H1 (cell line): ENCODE measurements at regions not wholly inside any gene's neighbourhood (a gene's known extent, or its start where the extent isn't known, plus 50 kb on each side); places are given as distances from the start of the nearest gene placed in this dataset.

Experiments used
- CTCF ChIA-PET: fragments of 300-600 bp; sonication (Branson Sonifier 250); formaldehyde crosslinking; loops from one replicate; lab custom pipeline; 2021; ENCODE audit not compliant: partially characterized antibody; lab: Charles Lee
- POLR2A ChIA-PET: fragments of 300-600 bp; sonication (Branson Sonifier 250); formaldehyde crosslinking; loops from one replicate; lab custom pipeline; 2021; ENCODE audit warnings: inconsistent platforms; ENCODE audit not compliant: partially characterized antibody; lab: Charles Lee
- DNase-seq, 2 experiments: peaks; one replicate each; pipeline versions ENCODE4 v3.0.0 to v3.0.0-alpha.2; 2010 to 2022; ENCODE audit warnings: low spot score in 2 of 2, low read depth in 1 of 2, mixed read lengths in 1 of 2
- FAIRE-seq: peaks from 2 replicates; lab custom pipeline; 2011; peaks lifted over from hg19 to GRCh38; lab: Jason Lieb, UNC
- H2AFZ ChIP-seq: 2 replicates; pipeline ENCODE4 v1.8.1; 2012; ENCODE audit warnings: low read length, inconsistent platforms
- H2AK5ac ChIP-seq: 2 replicates; pipeline ENCODE4 v1.6.1; 2013; ENCODE audit warnings: low read depth, low read length
- H2BK120ac ChIP-seq: replicated peaks from 2 replicates; pipeline ENCODE3; 2013; ENCODE audit warnings: low read depth, low read length, inconsistent platforms
- H2BK12ac ChIP-seq: 2 replicates; pipeline ENCODE4 v1.6.1; 2013; ENCODE audit warnings: low read depth, low read length
- H2BK15ac ChIP-seq: 2 replicates; pipeline ENCODE4 v1.6.1; 2013; ENCODE audit warnings: low read length
- H2BK20ac ChIP-seq: 2 replicates; pipeline ENCODE4 v1.6.1; 2013; ENCODE audit warnings: low read length
- H2BK5ac ChIP-seq: 2 replicates; pipeline ENCODE4 v1.6.1; 2013; ENCODE audit warnings: low read depth, low read length
- H3K14ac ChIP-seq: 2 replicates; pipeline ENCODE4 v1.6.1; 2013; ENCODE audit warnings: inconsistent platforms; ENCODE audit not compliant: insufficient read length
- H3K18ac ChIP-seq: 2 replicates; pipeline ENCODE4 v1.6.1; 2013; ENCODE audit warnings: low read length; ENCODE audit errors: extremely low read depth
- H3K23ac ChIP-seq: 2 replicates; pipeline ENCODE4 v1.6.1; 2013; ENCODE audit warnings: inconsistent platforms; ENCODE audit not compliant: insufficient read length
- H3K23me2 ChIP-seq: 2 replicates; pipeline ENCODE4 v1.6.1; 2013; ENCODE audit warnings: low read depth, low read length
- H3K27ac ChIP-seq: 2 replicates; pipeline ENCODE4 v1.6.1; 2011; ENCODE audit warnings: low read depth, low read length, inconsistent platforms
- H3K27me3 ChIP-seq, 4 experiments: replicated peaks in 1 of 4; 1 replicate in 1 of 4; 2 replicates in 3 of 4; pipeline versions ENCODE4 v1.6.1 to v1.8.1; 2011 to 2013; ENCODE audit warnings: low read length in 3 of 4, mild to moderate bottlenecking in 3 of 4, inconsistent platforms in 2 of 4, mixed read lengths in 2 of 4, moderate library complexity in 1 of 4; ENCODE audit not compliant: control insufficient read depth in 3 of 4, insufficient read depth in 3 of 4; ENCODE audit errors: extremely low read depth in 1 of 4
- H3K36me3 ChIP-seq, 4 experiments: 2 replicates each; pipeline versions ENCODE4 v1.6.1 to v1.8.1; 2011 to 2013; ENCODE audit warnings: mild to moderate bottlenecking in 4 of 4, low read length in 3 of 4, moderate library complexity in 2 of 4, control low read depth in 1 of 4, inconsistent platforms in 1 of 4; ENCODE audit not compliant: insufficient read depth in 4 of 4, control insufficient read depth in 2 of 4
- H3K4ac ChIP-seq: replicated peaks from 2 replicates; pipeline ENCODE3; 2013; ENCODE audit warnings: low read length, low read depth, mixed read lengths, inconsistent platforms; ENCODE audit not compliant: insufficient read length
- H3K4me1 ChIP-seq, 4 experiments: replicated peaks in 1 of 4; 1 replicate in 1 of 4; 2 replicates in 3 of 4; pipeline versions ENCODE4 v1.6.1 to v1.8.1; 2011 to 2013; ENCODE audit warnings: low read length in 3 of 4, inconsistent platforms in 2 of 4, mixed read lengths in 1 of 4; ENCODE audit not compliant: insufficient read depth in 4 of 4, control insufficient read depth in 3 of 4
- H3K4me2 ChIP-seq, 2 experiments: 2 replicates each; pipeline versions ENCODE4 v1.6.1 to v1.8.1; 2011 to 2013; ENCODE audit warnings: low read depth in 2 of 2, low read length in 2 of 2, control low read depth in 1 of 2, inconsistent platforms in 1 of 2, mild to moderate bottlenecking in 1 of 2; ENCODE audit not compliant: insufficient read depth in 1 of 2
- H3K4me3 ChIP-seq, 4 experiments: fragments of 200-600, 300-600 bp in 1 of 4; sonication (generic), shearing (Covaris generic), sonication (Bioruptor Twin) in 1 of 4; 2 replicates each; pipeline versions ENCODE4 v1.5.1 to v1.8.1; 2011 to 2016; ENCODE audit warnings: low read length in 4 of 4, low read depth in 3 of 4, control low read depth in 2 of 4, inconsistent platforms in 2 of 4, mild to moderate bottlenecking in 2 of 4, mixed read lengths in 1 of 4, moderate library complexity in 1 of 4; ENCODE audit not compliant: insufficient read depth in 2 of 4; ENCODE audit errors: extremely low read depth in 1 of 4
- H3K56ac ChIP-seq: replicated peaks from 2 replicates; pipeline ENCODE3; 2013; ENCODE audit warnings: low read depth, mild to moderate bottlenecking, mixed read lengths, low read length, inconsistent platforms; ENCODE audit not compliant: insufficient read length
- H3K79me1 ChIP-seq: 2 replicates; pipeline ENCODE4 v1.6.1; 2013; ENCODE audit warnings: low read depth, low read length, control low read depth
- H3K79me2 ChIP-seq, 2 experiments: 2 replicates each; pipeline versions ENCODE4 v1.6.1 to v1.8.1; 2012 to 2013; ENCODE audit warnings: low read length in 2 of 2, mild to moderate bottlenecking in 2 of 2, inconsistent platforms in 1 of 2; ENCODE audit not compliant: insufficient read depth in 2 of 2, control insufficient read depth in 1 of 2
- H3K9ac ChIP-seq, 4 experiments: replicated peaks in 1 of 4; 1 replicate in 1 of 4; 2 replicates in 3 of 4; pipeline versions ENCODE4 v1.6.1 to v1.8.1; 2011 to 2013; ENCODE audit warnings: low read depth in 3 of 4, low read length in 3 of 4, control low read depth in 2 of 4, mild to moderate bottlenecking in 2 of 4, moderate library complexity in 2 of 4, inconsistent platforms in 1 of 4; ENCODE audit errors: extremely low read depth in 1 of 4
- H3K9me3 ChIP-seq, 2 experiments: 2 replicates each; pipeline versions ENCODE4 v1.6.1 to v1.8.1; 2012 to 2013; ENCODE audit warnings: mild to moderate bottlenecking in 2 of 2, moderate library complexity in 2 of 2, control low read depth in 1 of 2, inconsistent platforms in 1 of 2, low read depth in 1 of 2, low read length in 1 of 2, mixed read lengths in 1 of 2; ENCODE audit not compliant: insufficient read depth in 2 of 2
- H4K20me1 ChIP-seq, 2 experiments: replicated peaks in 1 of 2; 2 replicates each; pipeline versions ENCODE3 to v1.8.1; 2011 to 2013; ENCODE audit warnings: inconsistent platforms in 2 of 2, low read length in 2 of 2, mild to moderate bottlenecking in 1 of 2; ENCODE audit not compliant: insufficient read depth in 2 of 2, control insufficient read depth in 1 of 2
- H4K5ac ChIP-seq: 2 replicates; pipeline ENCODE4 v1.6.1; 2013; ENCODE audit warnings: low read length, low read depth, mixed read lengths, inconsistent platforms; ENCODE audit not compliant: insufficient read length
- H4K8ac ChIP-seq: 2 replicates; pipeline ENCODE4 v1.8.0; 2013; ENCODE audit warnings: mild to moderate bottlenecking, moderate library complexity, low read length, inconsistent platforms; ENCODE audit not compliant: insufficient read depth; ENCODE audit errors: extremely low read depth
- H4K91ac ChIP-seq: replicated peaks from 2 replicates; pipeline ENCODE3; 2013; ENCODE audit warnings: low read length, mixed read lengths, inconsistent platforms; ENCODE audit not compliant: insufficient read length
- BRCA1 ChIP-seq: IDR thresholded peaks from 2 replicates; pipeline ENCODE4 v1.6.1; 2012; ENCODE audit warnings: low read depth, low read length, improper control_type of control experiment
- CBX5 ChIP-seq: fragments of 300-800, 300-1000 bp; sonication (generic); IDR thresholded peaks from 2 replicates; pipeline ENCODE4 v1.7.1; 2016; ENCODE audit warnings: antibody characterized with exemption, low read length, low read depth
- GABPA ChIP-seq: IDR thresholded peaks from 2 replicates; pipeline ENCODE4 v1.6.1; 2011; ENCODE audit warnings: mild to moderate bottlenecking, low read length, moderate library complexity, borderline replicate concordance; ENCODE audit not compliant: insufficient read depth
- TEAD4 ChIP-seq: IDR thresholded peaks from 2 replicates; pipeline ENCODE4 v1.6.1; 2012; ENCODE audit warnings: low read depth, low read length, inconsistent platforms, mixed read lengths
- WGBS, 2 experiments: shearing (Covaris generic) in 1 of 2; methylation state at CpG; one replicate each; pipeline versions ENCODE4 v1.1.6 to v1.1.7; 2013 to 2015; ENCODE audit warnings: low lambda C conversion rate in 2 of 2, mixed read lengths in 2 of 2, inconsistent platforms in 1 of 2, low coverage in 1 of 2, missing lambda C conversion rate in 1 of 2; ENCODE audit not compliant: insufficient replicate concordance in 2 of 2, insufficient coverage in 1 of 2, insufficient read length in 1 of 2; ENCODE audit errors: extremely low coverage in 1 of 2, missing lambda C conversion rate in 1 of 2; 5-methylcytosine and 5-hydroxymethylcytosine counted together
- TF ChIP-seq, protein P1 (sequence below): IDR thresholded peaks from 2 replicates; pipeline ENCODE4 v1.6.1; 2011; ENCODE audit warnings: low read length, improper control_type of control experiment

DNA sequence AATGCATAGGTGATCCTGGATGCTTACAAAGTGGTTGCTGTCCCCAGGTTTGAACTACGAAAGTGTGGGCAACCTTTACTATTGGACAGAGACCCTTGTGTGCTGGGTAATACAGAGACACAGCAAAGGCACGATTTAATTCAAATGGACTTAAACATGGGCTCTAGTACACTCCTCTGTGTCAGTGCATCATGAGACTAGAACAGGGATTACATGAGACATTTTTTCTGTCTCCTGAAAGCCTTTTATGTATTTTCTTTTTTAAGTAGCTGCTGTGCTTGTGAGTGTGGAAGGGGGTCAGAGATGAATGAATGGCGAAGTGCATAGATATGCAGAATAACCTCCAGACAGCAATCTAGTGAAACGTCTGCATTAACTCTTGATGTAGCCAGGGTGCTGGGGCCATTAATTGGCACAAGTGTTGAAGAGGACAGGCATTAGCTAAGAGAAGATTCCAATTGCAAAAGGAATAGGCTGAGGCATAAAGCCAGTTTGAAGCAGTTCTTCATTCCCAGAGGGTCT lies 218.4 kb downstream of the STIM2 start:
- no peaks in the 10 kb centered on the region for H3K79me2 ChIP-seq
- no peaks in the 10 kb centered on the region for H4K20me1 ChIP-seq
- H2BK12ac ChIP-seq = no peak overlapping the region
- H3K56ac ChIP-seq = no peak overlapping the region
- H2BK20ac ChIP-seq = no peak overlapping the region
- H3K14ac ChIP-seq = no peak overlapping the region
- H3K9ac ChIP-seq = no peak overlapping the region
- no peaks in the 10 kb centered on the region for H3K36me3 ChIP-seq
- H3K4me3 ChIP-seq = no peak overlapping the region
- no peak overlapping the region for H3K23ac ChIP-seq
- H3K79me1 ChIP-seq = no peaks in the 10 kb centered on the region
- no peak for DNase-seq
- no peak overlapping the region for H3K18ac ChIP-seq
- POLR2A ChIA-PET = no interaction called here
- H3K9me3 ChIP-seq = no peaks in the 10 kb centered on the region; a peak in 1 of 4 replicates
- H2BK5ac ChIP-seq = no peak overlapping the region
- H3K27ac ChIP-seq = no peak overlapping the region
- no peaks in the 10 kb centered on the region for H3K23me2 ChIP-seq
- H3K4me1 ChIP-seq = peaks cover 0 to 7% (median 1%) of the 10 kb centered on the region in 4 experiments; a peak in 2 of 7 replicates
- H4K8ac ChIP-seq = no peak overlapping the region
- no peak overlapping the region for H2BK15ac ChIP-seq
- peaks cover 0 to 13% (median 9%) of the 10 kb centered on the region in 4 experiments; a peak in 6 of 7 replicates for H3K27me3 ChIP-seq
- H2BK120ac ChIP-seq = no peak overlapping the region
- H3K4me2 ChIP-seq = no peak overlapping the region
- 54% methylated on average over 4 of the region's 4 CpGs; no CpG with 5 or more reads in 1 of the 2 experiments for WGBS, 2 experiments
- CTCF ChIA-PET = interaction anchor here (0.5 to 1.6 kb wide), 4 partner anchors 14 to 181 kb away, joined by 3 to 5 read pairs (median 4); no protein-coding TSS in a partner anchor
- TF ChIP-seq, protein P1, sequence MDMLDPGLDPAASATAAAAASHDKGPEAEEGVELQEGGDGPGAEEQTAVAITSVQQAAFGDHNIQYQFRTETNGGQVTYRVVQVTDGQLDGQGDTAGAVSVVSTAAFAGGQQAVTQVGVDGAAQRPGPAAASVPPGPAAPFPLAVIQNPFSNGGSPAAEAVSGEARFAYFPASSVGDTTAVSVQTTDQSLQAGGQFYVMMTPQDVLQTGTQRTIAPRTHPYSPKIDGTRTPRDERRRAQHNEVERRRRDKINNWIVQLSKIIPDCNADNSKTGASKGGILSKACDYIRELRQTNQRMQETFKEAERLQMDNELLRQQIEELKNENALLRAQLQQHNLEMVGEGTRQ = no peak
- TF ChIP-seq BRCA1 (no peak), TEAD4 (no peak), GABPA (no peak), CBX5 (no peak)
- no peak overlapping the region for H3K4ac ChIP-seq
- no peak overlapping the region for H4K91ac ChIP-seq
- no peak overlapping the region for H2AK5ac ChIP-seq
- H2AFZ ChIP-seq = no peak overlapping the region
- H4K5ac ChIP-seq = no peak overlapping the region
- no peak for FAIRE-seq
